PC-3 (cell line): ENCODE measurements at regions not wholly inside any gene's neighbourhood (a gene's known extent, or its start where the extent isn't known, plus 50 kb on each side); places are given as distances from the start of the nearest gene placed in this dataset.

Experiments
- ATAC-seq: fragments of 200-7000 bp; cut with Tn5 transposase; 2 replicates; pipeline ENCODE4 v1.9.1; 2020; ENCODE audit warnings: mild to moderate bottlenecking, moderate library complexity
- BruUV-seq: library from RNA; stranded (reverse); fragments of 400-500 nt; replicated peaks from 2 replicates; lab custom pipeline; 2021; lab: Mats Ljungman, UMichigan
- CTCF ChIA-PET: fragments of 300-600 bp; sonication (Branson Sonifier 250); formaldehyde crosslinking; loops from one replicate; lab custom pipeline; 2022; ENCODE audit warnings: antibody characterized with exemption; lab: Charles Lee
- POLR2A ChIA-PET: fragments of 300-600 bp; sonication (Branson Sonifier 250); formaldehyde crosslinking; loops from one replicate; lab custom pipeline; 2022; ENCODE audit warnings: antibody characterized with exemption; ENCODE audit not compliant: unreplicated experiment; lab: Charles Lee
- DNase-seq: peaks from one replicate; pipeline ENCODE4 v3.0.0-alpha.2; 2015
- H2AFZ ChIP-seq: fragments of 300-600 bp; sonication (generic); 2 replicates; pipeline ENCODE4 v1.6.0; 2016; ENCODE audit warnings: antibody characterized with exemption, low read length
- H3F3A ChIP-seq: fragments of 300-600 bp; sonication (generic); one replicate; pipeline ENCODE4 v1.6.0; 2017; ENCODE audit warnings: antibody characterized with exemption, low read length, control low read depth, mild to moderate bottlenecking; ENCODE audit not compliant: unreplicated experiment
- H3K27ac ChIP-seq: fragments of 300-600 bp; sonication (generic); 2 replicates; pipeline ENCODE4 v1.5.1; 2016; ENCODE audit warnings: mild to moderate bottlenecking, low read length
- H3K27me3 ChIP-seq: fragments of 300-600 bp; sonication (generic); 2 replicates; pipeline ENCODE4 v1.6.1; 2016; ENCODE audit warnings: low read length, mixed read lengths
- H3K36me3 ChIP-seq: fragments of 300-600 bp; sonication (generic); 2 replicates; pipeline ENCODE4 v1.6.1; 2016; ENCODE audit warnings: low read depth, mixed run types, low read length, mixed read lengths
- H3K4me1 ChIP-seq: fragments of 300-600 bp; sonication (generic); 2 replicates; pipeline ENCODE4 v1.5.1; 2016; ENCODE audit warnings: low read length; ENCODE audit not compliant: insufficient read depth
- H3K4me2 ChIP-seq: fragments of 300-600 bp; sonication (generic); 2 replicates; pipeline ENCODE4 v1.6.0; 2016; ENCODE audit warnings: low read length
- H3K4me3 ChIP-seq: fragments of 300-600 bp; sonication (generic); 2 replicates; pipeline ENCODE4 v1.5.1; 2016; ENCODE audit warnings: mild to moderate bottlenecking, low read length, mixed read lengths
- H3K79me2 ChIP-seq: fragments of 300-600 bp; sonication (generic); 2 replicates; pipeline ENCODE4 v1.6.1; 2017; ENCODE audit warnings: low read length, mixed read lengths
- H3K9ac ChIP-seq: fragments of 300-600 bp; sonication (generic); 2 replicates; pipeline ENCODE4 v1.6.0; 2016; ENCODE audit warnings: mild to moderate bottlenecking, low read length
- H3K9me2 ChIP-seq: fragments of 300-600 bp; sonication (generic); replicated peaks from 2 replicates; pipeline ENCODE4 v1.6.1; 2016; ENCODE audit warnings: mixed run types, low read length, mixed read lengths
- H3K9me3 ChIP-seq: fragments of 300-600 bp; sonication (generic); 2 replicates; pipeline ENCODE4 v1.6.1; 2016; ENCODE audit warnings: low read length, mixed read lengths
- H4K20me1 ChIP-seq: fragments of 300-600 bp; sonication (generic); 2 replicates; pipeline ENCODE4 v1.6.1; 2016; ENCODE audit warnings: low read length, mixed read lengths
- CTCF ChIP-seq: fragments of 300-600 bp; sonication (generic); conservative IDR thresholded peaks from 2 replicates; pipeline ENCODE4 v1.5.1; 2017; ENCODE audit warnings: antibody characterized with exemption, low read depth, mild to moderate bottlenecking, low read length
- EZH2 ChIP-seq: fragments of 300-600 bp; sonication (generic); IDR thresholded peaks from one replicate; pipeline ENCODE4 v1.6.1; 2017; ENCODE audit warnings: antibody characterized with exemption, mild to moderate bottlenecking, low read length; ENCODE audit not compliant: unreplicated experiment
- EZH2phosphoT487 ChIP-seq: fragments of 300-600 bp; sonication (generic); IDR thresholded peaks from 2 replicates; pipeline ENCODE4 v1.6.1; 2018; ENCODE audit warnings: mild to moderate bottlenecking, antibody characterized with exemption, low read length, borderline replicate concordance
- intact Hi-C: fragments of 100-400 bp; cut with micrococcal nuclease; formaldehyde crosslinking; loops from 2 replicates; pipeline ENCODE4 v1.9.0; 2023

- no peak overlapping the region for H3K4me3 ChIP-seq
- H4K20me1 ChIP-seq, result no peaks in the 10 kb centered on the region
- H3K9ac ChIP-seq, result no peak overlapping the region
- ChIA-PET POLR2A (no interaction called here), CTCF (interaction anchor here (0.5 to 0.6 kb wide), 2 partner anchors 110 to 373 kb away, joined by 3 to 8 read pairs; no protein-coding TSS in a partner anchor)
- no peak overlapping the region for H2AFZ ChIP-seq
- no TSS peak for BruUV-seq
- ATAC-seq (no peak), DNase-seq (no peak)
- H3K4me2 ChIP-seq, result no peak overlapping the region
- H3F3A ChIP-seq, result no peaks in the 10 kb centered on the region
- no peaks in the 10 kb centered on the region for H3K36me3 ChIP-seq
- no peak for TF ChIP-seq CTCF
- no peak for TF ChIP-seq EZH2
- TF ChIP-seq EZH2phosphoT487, result no peak
- H3K9me2 ChIP-seq, result no peaks in the 10 kb centered on the region
- no peaks in the 10 kb centered on the region for H3K27me3 ChIP-seq
- H3K79me2 ChIP-seq, result no peaks in the 10 kb centered on the region
- intact Hi-C loops, result loop anchor here (2.0 to 10.0 kb wide), 5 partner anchors 112 to 556 kb away; no protein-coding TSS in a partner anchor
- H3K4me1 ChIP-seq, result peaks cover 36% of the 10 kb centered on the region
- no peak overlapping the region for H3K27ac ChIP-seq
- H3K9me3 ChIP-seq, result no peaks in the 10 kb centered on the region
These were observed 95.8 kb downstream of the PCSK1 start for GRCh38 chr5:96337048-96337781.

- Histone ChIP-seq H3K36me3 (no peaks in the 10 kb centered on the region), H3F3A (no peaks in the 10 kb centered on the region), H3K4me1 (peaks cover 43% of the 10 kb centered on the region), H3K9me3 (no peaks in the 10 kb centered on the region), H3K27me3 (no peaks in the 10 kb centered on the region), H3K4me3 (peak overlapping the region; percentile 40; the same call in 1 of the 2 replicates), H4K20me1 (no peaks in the 10 kb centered on the region), H2AFZ (peak overlapping the region; percentile 56), H3K27ac (peak overlapping the region; percentile 82), H3K79me2 (no peaks in the 10 kb centered on the region), H3K9me2 (no peaks in the 10 kb centered on the region), H3K9ac (peak overlapping the region; percentile 61), H3K4me2 (peak overlapping the region; percentile 83)
- DNase-seq (peak; percentile 85), ATAC-seq (peak; percentile 78)
- BruUV-seq, result no TSS peak
- intact Hi-C loops, result loop anchor here (1.0 to 10.0 kb wide), 9 partner anchors 77 to 556 kb away; no protein-coding TSS in a partner anchor
- POLR2A ChIA-PET, result interaction anchor here (0.7 kb wide), 1 partner anchor 109 kb away, joined by 3 read pairs; no protein-coding TSS in a partner anchor
- CTCF ChIA-PET, result interaction anchor here (1.1 to 1.3 kb wide), 3 partner anchors 12 to 378 kb away, joined by 3 to 4 read pairs (median 4); no protein-coding TSS in a partner anchor
- TF ChIP-seq EZH2, result no peak
- peak; percentile 84 for TF ChIP-seq CTCF
These were observed 96.6 kb downstream of the PCSK1 start for GRCh38 chr5:96336351-96336985.
